Mesenteric fat pad (tissue), 1 donor: ENCODE measurements at regions not wholly inside any gene's neighbourhood (a gene's known extent, or its start where the extent isn't known, plus 50 kb on each side); places are given as distances from the start of the nearest gene placed in this dataset.
"Not testable (repeated sequence)": the region's sequence is repeated elsewhere in the genome, so short reads cannot be mapped to it uniquely, and the experiment has no call there.

Experiments used
- DNase-seq: peaks from one replicate; pipeline ENCODE4 v3.0.0-alpha.2; 2020; ENCODE audit warnings: low spot score
- donor health status: DM: yes; HTN: yes; CAD: no.

DNA sequence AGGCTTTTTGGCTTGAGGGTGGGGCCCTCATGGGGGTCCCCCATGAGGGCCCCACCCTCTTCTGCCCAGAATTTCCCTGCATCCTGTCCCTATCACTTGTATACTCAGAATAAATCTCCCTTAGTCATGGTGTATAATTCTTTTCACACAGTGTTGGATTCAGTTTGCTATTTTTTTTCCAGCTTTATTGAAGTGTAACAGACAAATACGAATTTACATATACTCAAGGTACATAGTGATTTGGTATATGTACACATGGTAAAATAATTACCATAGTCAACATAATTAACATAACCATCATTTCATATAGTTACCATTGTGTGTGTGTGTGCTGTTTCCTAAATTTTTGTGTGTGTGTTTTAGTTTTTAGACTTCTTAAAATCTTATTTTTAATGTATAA, 289.4 kb downstream of the CNTNAP3B start:
- not testable (repeated sequence) for DNase-seq

DNA sequence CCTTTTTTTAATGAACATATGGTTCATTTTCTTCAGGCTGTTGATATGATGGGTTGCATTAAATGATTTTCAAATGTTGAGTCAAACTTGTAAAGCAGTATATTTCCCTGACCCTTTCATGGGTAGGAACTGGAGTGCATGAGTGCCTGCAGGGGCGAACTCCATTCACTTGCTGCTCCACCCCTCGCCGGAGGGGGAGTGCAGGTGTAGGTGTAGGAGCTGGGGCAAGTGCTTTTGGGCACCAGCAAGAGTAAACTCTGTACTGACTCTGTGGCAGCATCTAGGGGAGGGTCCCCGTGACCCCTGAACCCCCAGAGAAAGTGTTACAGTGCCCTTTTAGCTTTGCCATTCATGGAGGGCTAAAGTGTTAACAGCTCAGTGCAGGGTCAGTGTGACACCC, 290.3 kb downstream of the CNTNAP3B start:
- not testable (repeated sequence) for DNase-seq

DNA sequence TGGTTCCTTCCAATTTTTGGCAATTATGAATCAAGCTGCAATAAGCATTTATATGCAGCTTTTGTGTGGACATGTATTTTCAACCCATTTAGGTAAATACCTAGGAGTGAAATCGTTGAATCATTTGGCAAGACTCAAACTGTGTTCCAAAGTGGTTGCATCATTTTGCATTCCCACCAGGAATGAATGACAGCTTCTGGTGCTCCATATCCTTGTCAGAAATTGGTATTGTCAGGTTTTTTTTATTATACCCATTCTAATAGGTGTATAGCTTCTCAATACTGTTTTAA, 290.7 kb downstream of the CNTNAP3B start:
- DNase-seq: not testable (repeated sequence)

DNA sequence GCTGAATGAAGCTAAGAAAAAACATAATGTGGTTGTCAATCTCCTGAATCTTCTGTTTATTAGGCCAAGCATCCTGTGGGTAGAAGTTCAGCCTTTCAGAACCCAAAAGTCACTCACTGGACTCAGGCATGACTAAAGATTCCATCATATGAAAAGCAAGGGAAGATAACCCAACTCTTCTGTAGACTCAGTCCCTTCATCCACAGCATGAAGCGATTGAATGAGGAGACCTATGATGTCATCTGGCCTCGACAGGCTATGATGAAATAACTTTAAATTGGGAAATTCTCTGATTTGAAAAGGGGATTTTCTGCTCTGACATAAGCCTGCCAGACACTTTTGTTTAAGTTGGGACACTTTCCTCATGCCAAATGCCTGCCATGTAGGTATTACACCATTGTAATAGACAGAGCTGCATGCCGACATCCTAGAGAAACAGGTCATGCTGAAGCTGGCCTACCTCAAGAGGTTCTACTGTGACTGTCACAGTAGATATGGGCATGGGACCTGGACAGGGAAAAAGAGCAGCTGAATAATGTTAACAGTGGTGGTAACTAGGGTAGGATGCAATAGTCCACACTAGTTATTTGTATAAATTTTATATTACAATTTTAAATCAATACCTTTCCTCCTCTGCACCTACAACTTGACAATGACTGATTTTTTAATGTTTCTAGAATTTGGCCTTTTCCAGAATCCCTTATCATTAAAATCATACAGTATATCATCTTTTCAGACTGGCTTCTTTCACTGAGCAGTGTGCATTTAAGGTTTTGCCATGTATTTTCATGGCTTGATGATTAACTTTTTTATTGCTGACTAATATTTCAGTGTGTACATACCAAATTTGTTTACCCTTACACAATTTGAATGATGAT, 291.3 kb downstream of the CNTNAP3B start:
- DNase-seq: not testable (repeated sequence)

DNA sequence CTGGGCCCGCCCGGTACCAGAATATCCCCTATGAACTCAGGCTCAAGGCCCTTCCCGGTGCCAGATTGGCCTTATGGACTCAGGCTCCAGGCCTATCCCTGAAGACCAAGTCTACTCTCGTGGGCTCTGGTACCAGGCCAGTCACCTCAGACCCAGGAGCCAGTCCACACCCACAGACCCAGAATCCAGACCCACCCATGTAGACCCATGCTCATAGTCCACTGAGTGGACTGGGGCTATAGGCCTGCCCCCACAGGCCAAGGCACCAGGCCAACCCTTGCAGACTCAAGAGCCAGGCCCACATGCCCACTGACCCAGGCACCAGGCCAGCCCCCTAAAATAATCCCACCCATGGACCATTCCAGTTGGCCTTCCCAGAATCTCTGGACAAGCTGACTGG, 296.1 kb downstream of the CNTNAP3B start:
- DNase-seq: not testable (repeated sequence)

DNA sequence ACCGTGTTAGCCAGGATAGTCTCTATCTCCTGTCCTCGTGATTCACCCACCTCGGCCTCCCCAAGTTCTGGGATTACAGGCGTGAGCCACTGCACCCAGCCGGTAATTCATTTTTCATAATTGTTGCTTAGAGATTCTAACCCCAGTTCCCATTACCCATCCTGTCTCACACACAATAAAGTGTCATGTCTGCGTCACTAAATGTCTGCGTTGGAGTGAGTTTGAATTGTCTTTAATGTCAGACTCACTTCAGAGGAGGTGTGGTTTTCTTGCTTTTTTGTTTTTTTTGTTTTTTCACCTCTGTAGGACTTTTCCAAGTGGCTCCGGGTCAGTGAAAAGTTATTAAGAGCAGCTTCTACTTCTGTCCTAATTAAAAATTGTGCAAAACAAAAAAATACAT, 304.5 kb downstream of the CNTNAP3B start:
- DNase-seq: not testable (repeated sequence)

DNA sequence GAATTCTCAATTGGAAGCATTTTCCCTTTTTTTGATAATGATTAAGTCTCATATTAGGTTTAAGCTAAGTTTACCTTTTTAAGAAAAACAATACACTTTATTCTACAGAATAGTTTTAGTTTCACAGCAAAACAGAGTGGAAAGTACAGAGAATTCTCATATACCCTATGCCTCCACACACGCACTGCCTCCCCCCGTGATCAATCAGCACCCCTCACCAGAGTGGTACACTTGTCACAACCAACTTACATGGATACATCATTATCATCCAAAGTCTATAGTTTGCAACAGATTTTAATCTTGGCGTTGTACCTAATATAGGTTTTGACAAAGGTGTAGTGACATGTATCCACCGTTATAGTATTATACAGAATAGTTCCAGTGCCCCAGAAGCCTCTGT, 326.5 kb downstream of the CNTNAP3B start:
- not testable (repeated sequence) for DNase-seq

DNA sequence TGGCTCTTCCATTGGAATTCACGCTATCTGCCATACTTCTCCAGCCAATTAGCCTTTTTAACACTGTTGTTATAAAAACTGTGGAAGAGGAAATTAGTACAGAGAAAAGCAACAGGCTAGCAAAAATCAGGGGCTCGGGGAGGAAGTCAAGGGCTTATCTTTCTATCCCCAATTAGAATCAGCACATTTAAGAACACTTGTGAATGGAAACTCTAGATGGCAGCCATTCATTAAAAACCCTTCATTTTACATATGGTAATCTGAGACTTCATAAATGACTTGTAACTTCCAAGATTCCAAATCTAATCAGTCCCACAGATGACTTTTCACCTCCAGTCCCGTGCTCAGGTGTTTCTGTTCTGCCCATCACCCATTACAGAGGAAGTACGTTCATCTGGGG, 330.5 kb downstream of the CNTNAP3B start:
- DNase-seq: not testable (repeated sequence)

DNA sequence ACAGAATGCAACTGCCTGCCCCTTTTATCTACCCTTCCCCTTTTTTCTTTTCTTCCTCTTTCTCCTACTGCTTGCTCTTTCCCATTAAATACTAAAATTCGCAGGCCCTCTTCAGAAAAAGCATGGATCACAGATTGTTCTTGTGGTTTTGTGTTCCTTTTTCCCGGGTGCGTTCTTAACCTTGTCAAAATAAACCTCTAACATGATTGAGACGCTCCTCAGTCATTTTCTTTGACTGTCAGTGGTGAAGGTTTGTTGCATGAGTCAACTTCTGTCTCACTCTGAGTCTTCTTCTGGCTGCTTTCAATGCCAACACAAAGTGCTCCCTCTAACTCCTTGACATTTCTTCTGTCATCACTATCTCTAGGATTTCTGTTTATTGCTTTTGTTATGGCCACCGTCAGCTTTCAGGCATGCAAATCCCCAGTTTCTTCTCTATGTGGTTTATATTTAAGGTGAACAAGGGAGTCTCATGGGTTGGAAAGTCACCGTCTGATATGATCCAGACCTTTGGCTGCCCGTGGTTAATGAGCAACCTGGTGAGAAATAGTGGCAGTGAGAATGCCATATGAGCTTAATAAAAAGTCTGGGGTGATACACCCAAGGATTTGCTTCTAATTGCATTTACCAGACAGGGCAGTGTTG, 338.4 kb downstream of the CNTNAP3B start:
- DNase-seq: not testable (repeated sequence)

DNA sequence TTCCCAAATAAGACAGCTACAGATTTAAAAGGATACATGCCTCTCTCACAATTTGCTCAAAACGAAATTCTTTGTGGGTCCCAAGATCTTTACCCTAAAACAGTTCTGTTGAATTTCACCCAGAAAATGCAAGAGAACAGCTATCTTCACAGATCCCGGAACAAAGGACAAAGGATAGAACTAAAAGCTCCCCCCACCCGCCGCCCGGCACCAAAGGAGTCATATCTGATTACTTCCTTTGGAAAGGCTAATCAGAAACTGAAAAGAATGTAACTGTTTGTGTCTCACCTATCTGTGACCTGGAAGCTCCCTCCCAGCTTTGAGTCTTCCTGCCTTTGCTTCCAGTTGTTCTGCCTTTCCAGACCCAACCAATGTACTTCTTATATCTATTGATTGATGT, 339.2 kb downstream of the CNTNAP3B start:
- not testable (repeated sequence) for DNase-seq

DNA sequence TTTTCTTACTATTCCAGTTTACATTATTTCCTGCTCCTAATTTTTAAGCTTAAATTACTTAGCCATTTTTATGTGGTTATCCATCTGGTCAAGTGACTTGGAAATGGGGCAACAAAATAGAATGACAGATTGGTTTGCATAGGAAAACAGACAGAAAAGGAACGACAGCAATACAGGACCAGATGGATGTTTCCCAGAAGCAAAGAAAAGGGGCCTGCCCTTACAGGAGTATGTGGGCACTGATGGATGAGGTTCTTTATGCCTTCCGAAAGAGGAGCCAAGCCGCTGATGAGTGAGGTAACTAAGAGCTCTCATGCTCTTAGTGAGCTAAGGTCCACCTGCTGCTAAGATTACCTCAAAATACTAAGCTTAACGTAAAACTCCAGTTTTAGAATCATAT, 339.8 kb downstream of the CNTNAP3B start:
- DNase-seq: not testable (repeated sequence)

DNA sequence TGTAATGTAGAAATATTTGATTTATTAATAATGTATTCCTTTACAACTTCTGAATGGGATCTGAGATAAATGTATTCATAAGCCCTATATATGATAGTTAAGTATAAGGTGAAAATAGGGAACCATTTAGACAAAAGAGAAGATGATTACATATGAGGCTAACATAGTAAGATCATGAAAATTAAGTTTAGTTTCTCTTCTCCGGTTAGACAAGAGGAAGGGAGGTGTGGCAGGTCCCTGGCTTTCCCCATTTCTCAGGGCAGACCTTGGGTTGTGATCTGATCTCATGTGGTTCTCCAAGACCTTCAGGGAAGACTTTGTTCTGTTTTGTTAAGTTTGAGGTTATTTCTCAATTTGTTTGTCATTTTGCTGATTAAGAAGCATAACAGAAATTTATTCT, 341.3 kb downstream of the CNTNAP3B start:
- not testable (repeated sequence) for DNase-seq

DNA sequence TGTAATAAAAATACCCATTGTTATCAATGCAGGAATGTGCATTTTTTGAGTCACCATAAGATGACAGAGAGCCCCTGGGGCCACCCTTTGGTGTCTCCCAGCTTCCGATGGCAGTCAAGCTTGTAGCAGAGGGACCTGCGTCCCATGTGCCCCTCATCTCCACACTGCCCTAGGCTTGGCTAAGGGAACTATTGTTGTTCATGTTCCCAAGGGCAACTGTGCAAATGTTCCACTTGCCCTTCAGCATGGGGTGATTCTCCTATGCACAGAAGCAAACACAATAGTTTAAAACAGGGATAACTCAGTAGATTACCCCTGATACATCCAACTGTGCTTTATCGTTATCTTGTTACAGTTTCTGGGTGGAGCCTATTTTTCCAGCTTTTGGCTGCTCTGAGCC, 342.0 kb downstream of the CNTNAP3B start:
- not testable (repeated sequence) for DNase-seq

DNA sequence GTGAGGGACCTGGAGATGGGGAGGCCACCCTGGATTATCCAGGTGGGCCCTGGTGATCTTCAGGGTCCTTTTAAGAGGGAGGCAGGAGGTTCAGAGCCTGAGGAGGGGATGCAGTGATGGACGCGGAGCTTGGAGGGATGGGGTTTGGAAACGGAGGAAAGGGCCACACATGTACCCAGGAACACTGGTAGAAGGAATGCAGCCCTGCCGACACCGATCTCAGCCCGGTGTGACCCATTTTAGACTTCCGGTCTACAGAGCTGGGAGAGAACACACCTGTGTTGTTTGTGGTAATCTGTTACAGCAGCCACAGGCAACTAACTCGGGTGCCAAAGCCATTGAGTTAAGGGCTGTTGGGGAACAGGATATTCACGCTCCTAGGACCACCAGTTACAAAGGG, 345.2 kb downstream of the CNTNAP3B start:
- not testable (repeated sequence) for DNase-seq

DNA sequence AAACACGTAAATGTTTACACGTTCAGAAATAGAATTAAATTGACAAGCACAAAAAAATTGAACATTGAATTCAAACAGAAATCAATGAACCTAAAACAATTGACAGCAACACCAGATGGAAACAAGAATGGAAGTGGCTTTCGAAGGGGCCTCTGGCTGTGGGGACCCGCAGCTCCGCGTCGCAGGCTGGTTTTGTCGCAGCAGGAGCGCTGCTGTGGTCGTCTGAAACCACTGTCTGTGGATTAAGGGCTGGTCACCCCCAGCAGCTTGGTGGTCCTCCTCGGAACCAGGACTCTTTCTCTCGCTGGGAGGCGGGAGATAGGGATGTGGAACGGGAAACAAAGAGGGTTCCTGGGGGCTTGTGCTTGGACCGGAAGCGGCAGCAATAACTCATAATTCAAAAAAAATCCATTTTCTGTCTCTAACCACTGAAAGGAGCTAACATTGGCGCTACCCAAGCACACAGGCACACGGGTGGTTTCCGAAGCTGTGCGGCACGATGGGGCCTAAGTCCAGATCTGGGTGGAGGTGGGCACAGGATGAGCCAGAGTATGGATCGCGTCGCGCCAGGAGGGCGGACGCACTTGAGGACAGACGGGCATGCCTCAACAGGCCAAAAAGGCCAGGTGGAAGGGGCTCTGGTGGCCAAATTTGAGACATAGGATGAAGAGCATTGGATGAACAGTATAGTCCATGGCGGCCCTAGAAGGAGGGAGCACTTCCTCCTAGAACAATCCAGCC, 346.0 kb downstream of the CNTNAP3B start:
- DNase-seq: not testable (repeated sequence)

DNA sequence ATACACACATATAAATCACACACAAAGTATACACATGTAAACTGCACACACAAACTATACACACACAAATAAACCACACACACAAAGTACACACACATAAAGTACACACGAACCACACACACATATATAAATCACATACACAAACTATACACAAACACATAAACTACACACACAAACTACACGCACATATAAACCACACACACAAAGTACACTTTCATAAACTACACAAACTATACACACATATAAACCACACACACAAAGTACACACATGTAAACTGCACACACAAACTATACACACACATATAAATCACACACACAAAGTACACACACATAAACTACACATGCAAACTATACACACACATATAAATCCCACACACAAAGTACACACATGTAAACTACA, 347.3 kb downstream of the CNTNAP3B start:
- not testable (repeated sequence) for DNase-seq

DNA sequence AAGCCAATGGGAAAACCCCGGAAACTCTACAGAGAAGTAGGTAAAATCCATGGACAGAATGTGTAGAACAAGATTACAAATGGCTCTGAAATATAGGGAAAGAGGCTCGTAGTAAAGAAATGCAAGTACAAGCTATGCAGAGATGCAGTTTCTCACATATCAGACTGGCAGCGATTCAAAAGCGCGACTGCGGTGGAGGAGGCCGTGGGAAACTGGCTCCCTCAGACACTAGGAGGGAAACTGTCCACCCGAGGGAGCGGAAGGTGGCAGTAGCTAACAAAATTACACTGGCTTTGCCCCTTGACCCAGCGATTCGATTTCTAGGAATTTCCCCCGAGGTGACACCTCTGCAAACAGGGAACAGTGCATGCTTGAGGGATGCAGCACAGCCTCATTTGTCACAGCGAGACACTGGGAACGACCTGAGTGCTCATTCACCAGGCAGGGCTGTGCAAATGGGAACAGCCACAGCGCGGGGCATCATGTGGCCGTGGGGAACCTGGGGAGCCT, 349.3 kb downstream of the CNTNAP3B start:
- DNase-seq: not testable (repeated sequence)

DNA sequence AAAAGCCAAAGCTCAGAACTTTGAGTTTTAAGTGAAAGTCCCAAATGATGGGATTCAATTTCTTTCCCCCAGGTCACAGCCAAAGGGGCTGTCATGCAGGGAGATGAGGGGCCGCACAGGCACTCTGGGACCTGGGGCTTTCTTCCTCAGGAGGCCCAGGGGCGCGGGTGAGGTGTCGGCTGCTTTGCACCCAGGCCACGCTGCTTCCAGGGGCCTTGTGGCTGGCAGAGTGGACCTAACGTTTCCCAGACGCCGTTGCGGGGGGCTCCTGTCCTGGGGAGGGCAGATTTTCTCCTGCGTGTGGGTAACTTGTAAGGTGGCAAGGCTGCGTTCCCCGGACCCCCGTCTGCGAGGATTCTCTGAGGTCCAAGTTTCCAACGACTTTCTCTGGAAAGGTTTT, 350.0 kb downstream of the CNTNAP3B start:
- DNase-seq: not testable (repeated sequence)

DNA sequence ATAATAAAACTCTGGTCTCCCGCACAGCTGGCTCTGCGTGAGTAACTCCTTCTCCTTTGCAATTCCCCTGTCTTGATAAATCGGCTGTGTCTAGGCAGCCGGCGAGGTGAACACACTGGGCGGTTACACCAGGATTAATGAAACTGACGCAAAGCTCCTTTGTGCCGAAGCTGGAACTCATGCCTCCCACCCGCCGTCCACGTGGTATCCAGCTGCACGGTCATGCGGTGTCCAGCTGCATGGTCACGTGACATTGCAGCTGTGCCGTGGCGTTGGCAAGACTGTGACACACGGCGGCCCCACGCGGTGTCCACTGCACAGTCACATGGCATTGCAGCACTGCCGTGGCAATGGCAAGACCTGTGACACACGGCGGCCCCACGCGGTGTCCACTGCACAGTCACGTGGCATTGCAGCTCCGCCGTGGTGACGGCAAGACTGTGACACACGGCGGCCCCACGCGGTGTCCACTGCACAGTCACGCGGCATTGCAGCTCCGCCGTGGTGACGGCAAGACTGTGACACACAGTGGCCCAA, 350.6 kb downstream of the CNTNAP3B start:
- DNase-seq: not testable (repeated sequence)

DNA sequence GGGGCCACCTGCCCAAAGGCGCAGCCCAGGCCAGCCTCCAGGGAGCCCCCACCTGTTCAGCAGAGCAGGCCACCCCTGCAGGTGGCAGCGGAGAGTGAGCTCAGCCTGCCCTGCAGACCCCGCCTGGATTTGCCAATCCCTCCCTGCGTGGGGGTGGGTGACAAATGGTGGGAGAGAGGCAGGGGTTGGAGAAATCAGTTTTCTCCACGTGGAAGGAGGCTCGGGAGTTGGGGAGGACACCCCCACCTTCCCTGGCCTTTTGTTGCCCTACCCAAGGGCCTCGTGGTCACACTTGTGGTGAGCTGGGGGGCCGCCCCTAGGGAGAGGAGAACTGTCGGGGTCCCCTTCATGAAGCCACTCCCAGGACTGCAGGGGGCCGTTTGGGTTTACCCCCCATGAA, 351.7 kb downstream of the CNTNAP3B start:
- not testable (repeated sequence) for DNase-seq

DNA sequence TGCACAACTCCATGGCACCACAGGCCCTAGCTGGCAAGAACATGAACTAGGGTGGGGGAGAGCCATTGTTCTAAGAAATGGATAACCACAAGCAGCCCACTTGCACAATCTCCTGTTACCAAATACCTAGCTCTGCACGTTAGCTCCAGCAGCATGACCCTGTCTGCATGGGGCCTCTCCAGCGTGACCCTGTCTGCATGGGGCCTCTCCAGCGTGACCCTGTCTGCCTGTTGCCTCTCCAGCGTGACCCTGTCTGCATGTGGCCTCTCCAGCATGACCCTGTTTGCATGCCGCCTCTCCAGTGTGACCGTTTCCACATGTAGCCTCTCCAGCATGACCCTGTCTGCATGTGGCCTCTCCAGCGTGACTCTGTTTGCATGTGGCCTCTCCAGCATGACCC, 356.7 kb downstream of the CNTNAP3B start:
- not testable (repeated sequence) for DNase-seq
